GM10266 (cell line): ENCODE measurements at regions not wholly inside any gene's neighbourhood (a gene's known extent, or its start where the extent isn't known, plus 50 kb on each side); places are given as distances from the start of the nearest gene placed in this dataset.

ENCODE experiments used
- DNase-seq: peaks from one replicate; pipeline ENCODE4 v3.0.0; 2012; ENCODE audit errors: extremely low spot score
- TF ChIP-seq, protein P1 (sequence below): IDR thresholded peaks from 2 replicates; pipeline ENCODE4 v1.5.1; 2012; ENCODE audit warnings: mild to moderate bottlenecking, low read depth; ENCODE audit not compliant: control insufficient read depth, insufficient read depth; ENCODE audit errors: missing control alignments

DNA sequence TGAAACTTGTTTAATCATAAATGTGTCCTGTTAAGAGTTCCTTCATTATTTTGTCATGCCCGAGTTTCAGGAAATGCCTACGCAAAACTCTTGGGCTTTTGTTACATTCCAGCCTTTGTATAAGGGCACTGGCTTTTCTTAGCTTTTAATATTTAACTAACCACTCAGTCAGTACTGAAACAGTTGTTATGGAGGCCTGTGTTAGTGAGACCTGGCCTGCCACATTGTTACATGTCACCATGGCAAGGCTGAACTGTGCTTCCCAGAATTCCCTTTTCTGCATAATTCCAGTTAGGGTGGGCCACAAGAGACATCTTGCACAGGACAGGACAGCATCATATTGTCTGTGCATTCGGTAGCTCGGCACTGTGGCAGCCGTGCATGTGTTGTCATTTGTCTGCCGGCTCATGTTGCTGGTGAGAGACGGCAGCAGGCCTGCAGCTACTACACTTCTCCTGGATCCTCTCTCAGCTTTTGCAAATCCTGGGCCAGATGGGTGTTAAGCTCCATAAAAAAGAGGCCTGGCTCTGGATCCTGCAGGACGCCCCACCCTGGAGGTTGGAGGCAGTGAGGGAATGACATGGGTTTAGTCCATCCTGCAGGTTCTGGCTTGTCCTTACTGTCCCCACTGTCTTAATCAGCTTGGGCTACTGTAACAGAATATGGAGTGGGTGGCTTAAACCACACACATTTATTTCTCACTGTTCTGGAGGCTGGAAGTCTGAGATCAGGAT is 128.8 kb upstream of the DTNBP1 start:
- no peak for DNase-seq
- TF ChIP-seq, protein P1, sequence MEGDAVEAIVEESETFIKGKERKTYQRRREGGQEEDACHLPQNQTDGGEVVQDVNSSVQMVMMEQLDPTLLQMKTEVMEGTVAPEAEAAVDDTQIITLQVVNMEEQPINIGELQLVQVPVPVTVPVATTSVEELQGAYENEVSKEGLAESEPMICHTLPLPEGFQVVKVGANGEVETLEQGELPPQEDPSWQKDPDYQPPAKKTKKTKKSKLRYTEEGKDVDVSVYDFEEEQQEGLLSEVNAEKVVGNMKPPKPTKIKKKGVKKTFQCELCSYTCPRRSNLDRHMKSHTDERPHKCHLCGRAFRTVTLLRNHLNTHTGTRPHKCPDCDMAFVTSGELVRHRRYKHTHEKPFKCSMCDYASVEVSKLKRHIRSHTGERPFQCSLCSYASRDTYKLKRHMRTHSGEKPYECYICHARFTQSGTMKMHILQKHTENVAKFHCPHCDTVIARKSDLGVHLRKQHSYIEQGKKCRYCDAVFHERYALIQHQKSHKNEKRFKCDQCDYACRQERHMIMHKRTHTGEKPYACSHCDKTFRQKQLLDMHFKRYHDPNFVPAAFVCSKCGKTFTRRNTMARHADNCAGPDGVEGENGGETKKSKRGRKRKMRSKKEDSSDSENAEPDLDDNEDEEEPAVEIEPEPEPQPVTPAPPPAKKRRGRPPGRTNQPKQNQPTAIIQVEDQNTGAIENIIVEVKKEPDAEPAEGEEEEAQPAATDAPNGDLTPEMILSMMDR: no peak

DNA sequence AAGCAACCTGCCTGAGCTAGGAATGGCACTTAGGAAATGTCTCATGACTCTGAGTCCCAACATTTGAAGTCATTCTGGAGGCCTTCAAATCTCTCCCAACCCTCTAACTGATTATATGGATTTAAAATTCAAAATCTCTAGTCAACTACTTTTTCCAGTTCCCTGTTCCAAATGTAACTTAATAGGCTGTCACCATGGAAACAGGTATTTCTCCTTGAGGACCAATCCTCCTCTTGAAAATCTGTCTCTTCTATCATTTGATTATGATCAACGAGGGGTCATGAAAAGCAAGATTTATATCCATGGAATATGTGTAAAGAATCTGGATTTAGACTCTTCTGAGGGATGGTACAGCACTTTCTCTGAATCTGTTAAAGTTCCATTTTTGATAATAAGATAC is 127.3 kb upstream of the DTNBP1 start:
- no peak for DNase-seq
- TF ChIP-seq, protein P1: no peak

DNA sequence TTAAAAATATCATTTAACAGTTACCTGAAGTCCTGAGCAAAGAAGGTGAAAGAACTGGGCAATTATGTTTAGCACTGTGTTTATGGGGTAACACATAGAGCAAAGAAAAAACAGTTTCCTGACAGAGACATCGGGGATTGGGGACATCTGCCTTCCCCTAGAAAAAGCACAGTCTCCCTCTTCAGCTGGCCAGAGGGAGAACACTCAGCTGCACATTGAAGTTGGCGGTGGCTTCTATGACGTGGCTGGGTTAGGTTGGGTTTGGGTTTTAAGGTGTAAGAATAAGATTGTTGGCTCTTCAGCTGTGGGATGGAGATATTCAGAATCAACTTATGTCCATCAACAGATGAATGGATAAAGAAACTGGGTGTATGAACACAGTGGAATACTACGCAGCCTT is 124.0 kb upstream of the DTNBP1 start:
- TF ChIP-seq, protein P1: no peak

DNA sequence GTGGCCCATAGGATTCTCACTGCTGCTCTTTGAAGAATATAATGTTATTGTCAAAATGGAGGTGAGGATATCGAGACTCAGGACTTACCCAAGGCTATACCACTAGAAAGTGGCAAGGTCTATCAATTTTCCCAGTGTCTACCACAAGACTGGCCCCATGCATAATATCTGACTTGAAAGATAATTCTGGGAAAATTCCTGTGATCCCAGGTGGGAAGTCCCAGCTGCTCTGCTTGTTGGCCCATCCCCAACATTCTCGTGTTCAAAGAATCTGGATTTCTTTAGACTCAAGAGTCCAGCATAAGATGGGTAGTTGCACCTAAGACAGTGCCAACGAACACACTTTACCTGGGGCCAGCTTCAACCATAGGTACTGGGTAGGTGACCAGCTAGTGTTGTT is 120.7 kb upstream of the DTNBP1 start:
- DNase-seq: no peak
- TF ChIP-seq, protein P1: no peak

More for the DNA sequence above, 124.0 kb upstream of the DTNBP1 start:
- no peak for DNase-seq

DNA sequence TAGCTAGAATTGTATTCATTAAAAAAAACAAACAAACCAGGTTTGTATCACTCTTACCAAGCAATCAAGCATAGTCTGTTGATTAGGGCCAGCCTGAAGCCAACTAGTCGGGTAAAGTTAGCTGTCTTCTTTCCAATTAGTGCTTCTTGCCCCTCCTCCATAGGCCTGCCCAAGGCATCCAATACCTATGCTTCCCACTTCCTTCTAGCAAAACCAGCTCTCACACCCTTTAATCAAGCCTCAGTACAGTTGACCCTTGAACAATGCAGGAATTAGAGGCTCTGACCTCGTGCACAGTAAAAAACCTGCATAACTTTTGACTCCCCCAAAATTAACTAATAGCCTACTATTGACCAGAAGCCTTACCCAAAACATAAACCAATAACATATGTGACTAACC is 119.1 kb upstream of the DTNBP1 start:
- no peak for DNase-seq
- TF ChIP-seq, protein P1: no peak

DNA sequence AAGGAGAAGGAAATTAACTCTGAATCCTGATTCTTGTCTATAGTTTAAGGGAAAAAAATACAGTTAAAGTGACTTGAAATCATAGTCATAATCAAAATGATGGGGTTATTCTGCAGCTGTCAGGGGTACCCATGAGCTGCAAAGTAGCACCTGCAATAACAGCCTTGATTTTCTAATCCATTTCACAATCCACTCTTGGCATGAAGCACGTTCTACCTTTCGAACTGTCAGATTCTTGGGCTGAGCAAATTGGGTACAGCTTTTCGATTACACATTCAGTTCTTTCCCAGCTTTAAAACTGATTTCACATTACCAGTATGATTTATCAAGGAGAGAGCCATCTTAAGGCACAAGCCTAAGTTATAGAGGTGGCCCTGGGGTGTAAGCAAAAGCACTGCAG is 118.5 kb upstream of the DTNBP1 start:
- TF ChIP-seq, protein P1: no peak
- DNase-seq: no peak

DNA sequence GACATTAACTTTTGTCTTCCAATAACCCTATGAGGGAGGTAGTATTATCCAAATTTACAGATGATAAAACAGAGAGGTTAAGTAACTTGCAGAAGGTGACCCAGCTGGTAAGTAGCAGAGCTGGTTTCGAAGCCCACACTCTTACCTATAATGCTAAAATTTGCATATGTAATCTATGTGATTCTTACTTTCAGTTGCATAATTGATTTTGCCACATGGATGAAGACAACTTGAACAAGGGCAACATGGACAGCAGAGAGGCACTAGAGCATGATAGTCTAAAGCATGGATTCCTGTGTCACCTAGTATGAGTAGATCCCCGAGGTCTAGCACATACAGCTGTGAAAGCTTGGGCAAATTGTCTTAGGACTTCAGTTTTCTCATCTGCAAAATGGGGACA is 117.6 kb upstream of the DTNBP1 start:
- DNase-seq: no peak
- TF ChIP-seq, protein P1: no peak
